ENCODE measurements at regions not wholly inside any gene's neighbourhood (a gene's known extent, or its start where the extent isn't known, plus 50 kb on each side); places are given as distances from the start of the nearest gene placed in this dataset.

DNA sequence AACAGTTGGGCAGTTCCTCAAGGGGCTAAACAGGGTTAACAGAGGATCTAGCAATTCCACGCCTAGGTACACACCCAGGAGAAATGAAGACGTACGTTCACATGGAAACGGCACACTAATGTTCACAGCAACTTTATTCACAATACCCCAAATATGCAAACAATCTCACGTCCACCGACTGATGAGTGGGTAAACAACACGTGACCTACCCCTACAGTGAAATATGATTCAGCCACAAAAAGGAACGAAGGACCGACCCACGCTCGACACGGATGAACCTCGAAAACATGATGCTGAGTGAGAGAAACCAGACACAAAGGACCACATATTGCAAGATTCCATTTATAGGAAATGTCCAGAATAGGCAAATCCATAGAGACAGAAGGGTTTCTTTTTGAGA lies 112.7 kb downstream of the NCOR2 start:
- no peak overlapping the region for H3K4me3 ChIP-seq (ENCODE audit: low read depth in 2 of 2, low read length in 2 of 2)
- peaks cover 30% of the 10 kb centered on the region for H3K4me1 ChIP-seq (ENCODE audit: control insufficient read depth, insufficient read depth, low read length)
- ATAC-seq (no peak), DNase-seq (ENCODE audit: low read depth, low spot score) (no peak)
- TF ChIP-seq SIN3A (IDR thresholded peaks at IDR 0.05; ENCODE audit: borderline replicate concordance, insufficient read depth, low read depth, low read length) = no peak
- TF ChIP-seq CTCF (IDR thresholded peaks at IDR 0.05) = no peak
- TF ChIP-seq POLR2AphosphoS5 (IDR thresholded peaks at IDR 0.05; ENCODE audit: low read depth, low read length) = no peak
- TF ChIP-seq TCF7L2 (IDR thresholded peaks at IDR 0.05; ENCODE audit: low read depth, low read length) = no peak
- no peak for TF ChIP-seq REST (IDR thresholded peaks at IDR 0.05; ENCODE audit: insufficient read depth in 1 of 2, low read depth in 2 of 2, low read length in 1 of 2)
- ChIA-PET CTCF (interaction anchor here (0.7 kb wide), 1 partner anchor 255 kb away, joined by 3 read pairs; no protein-coding TSS in a partner anchor), POLR2A (no interaction called here)
- in situ Hi-C loops (cut with HindIII; ENCODE audit: low pct_unique_long_range_greater_than_20kb, low sequenced_read_pairs) = no loop called here
- H3K27me3 ChIP-seq (ENCODE audit: control insufficient read depth, insufficient read depth, low read length) = no peaks in the 10 kb centered on the region
- intact Hi-C loops (cut with micrococcal nuclease; ENCODE audit: unreplicated experiment) = no loop called here
- no peaks in the 10 kb centered on the region; the same call in 1 of the 2 replicates for H3K36me3 ChIP-seq (ENCODE audit: control insufficient read depth, insufficient read depth, low read length)
- no TSS peak for BruUV-seq (replicated peaks)
- no peaks in the 10 kb centered on the region for H3K9me3 ChIP-seq (ENCODE audit: control insufficient read depth, insufficient read depth, low read depth, low read length)
- peak overlapping the region; percentile 44; the same call in 1 of the 2 replicates for H3K27ac ChIP-seq (ENCODE audit: low read length)

- CTCF ChIA-PET = interaction anchor here (0.7 kb wide), 1 partner anchor 256 kb away, joined by 3 read pairs; no protein-coding TSS in a partner anchor
- TF ChIP-seq CTCF (IDR thresholded peaks at IDR 0.05) (no peak), POLR2AphosphoS5 (IDR thresholded peaks at IDR 0.05; ENCODE audit: low read depth, low read length) (no peak), TCF7L2 (IDR thresholded peaks at IDR 0.05; ENCODE audit: low read depth, low read length) (no peak), REST (IDR thresholded peaks at IDR 0.05; ENCODE audit: insufficient read depth in 1 of 2, low read depth in 2 of 2, low read length in 1 of 2) (no peak), SIN3A (IDR thresholded peaks at IDR 0.05; ENCODE audit: borderline replicate concordance, insufficient read depth, low read depth, low read length) (no peak)
- in situ Hi-C loops (cut with HindIII; ENCODE audit: low pct_unique_long_range_greater_than_20kb, low sequenced_read_pairs) = no loop called here
Observed at GRCh38 chr12:124454352-124454725, 113.1 kb downstream of the NCOR2 start.

More at GRCh38 chr12:124454352-124454725, 113.1 kb downstream of the NCOR2 start:
- ATAC-seq (no peak), DNase-seq (ENCODE audit: low read depth, low spot score) (no peak)
- Histone ChIP-seq H3K4me1 (ENCODE audit: control insufficient read depth, insufficient read depth, low read length) (peaks cover 29% of the 10 kb centered on the region), H3K9me3 (ENCODE audit: control insufficient read depth, insufficient read depth, low read depth, low read length) (no peaks in the 10 kb centered on the region), H3K4me3 (ENCODE audit: low read depth in 2 of 2, low read length in 2 of 2) (no peak overlapping the region), H3K36me3 (ENCODE audit: control insufficient read depth, insufficient read depth, low read length) (no peaks in the 10 kb centered on the region; the same call in 1 of the 2 replicates), H3K27me3 (ENCODE audit: control insufficient read depth, insufficient read depth, low read length) (no peaks in the 10 kb centered on the region), H3K27ac (ENCODE audit: low read length) (peak overlapping the region; percentile 44; the same call in 1 of the 2 replicates)
- POLR2A ChIA-PET = no interaction called here
- no TSS peak for BruUV-seq (replicated peaks)
- intact Hi-C loops (cut with micrococcal nuclease; ENCODE audit: unreplicated experiment) = no loop called here

Data from Panc1 (cell line).